ENCODE measurements at regions not wholly inside any gene's neighbourhood (a gene's known extent, or its start where the extent isn't known, plus 50 kb on each side); places are given as distances from the start of the nearest gene placed in this dataset.

DNA sequence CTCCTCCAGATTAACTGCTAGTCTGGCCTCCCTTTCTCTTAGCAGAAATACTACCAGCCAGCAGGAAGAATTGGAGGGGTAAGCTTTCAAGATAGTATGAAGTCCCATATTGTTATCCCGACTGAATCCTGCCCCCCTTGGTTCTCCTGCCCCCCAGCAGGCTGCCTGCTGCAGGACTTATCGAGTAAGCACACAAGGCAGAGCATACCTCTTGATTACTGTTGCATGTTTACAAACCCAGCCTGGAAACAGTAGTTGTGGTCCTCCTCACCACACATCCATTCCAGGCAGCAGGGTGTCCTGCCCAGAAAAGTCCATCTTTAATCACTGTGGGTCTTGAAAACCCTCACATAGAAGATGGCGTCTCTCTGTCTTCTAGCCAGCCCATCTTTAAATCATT is 66.8 kb upstream of the PPP2R3A start:
- FAIRE-seq (no peak), DNase-seq (ENCODE audit: low spot score) (no peak)

DNA sequence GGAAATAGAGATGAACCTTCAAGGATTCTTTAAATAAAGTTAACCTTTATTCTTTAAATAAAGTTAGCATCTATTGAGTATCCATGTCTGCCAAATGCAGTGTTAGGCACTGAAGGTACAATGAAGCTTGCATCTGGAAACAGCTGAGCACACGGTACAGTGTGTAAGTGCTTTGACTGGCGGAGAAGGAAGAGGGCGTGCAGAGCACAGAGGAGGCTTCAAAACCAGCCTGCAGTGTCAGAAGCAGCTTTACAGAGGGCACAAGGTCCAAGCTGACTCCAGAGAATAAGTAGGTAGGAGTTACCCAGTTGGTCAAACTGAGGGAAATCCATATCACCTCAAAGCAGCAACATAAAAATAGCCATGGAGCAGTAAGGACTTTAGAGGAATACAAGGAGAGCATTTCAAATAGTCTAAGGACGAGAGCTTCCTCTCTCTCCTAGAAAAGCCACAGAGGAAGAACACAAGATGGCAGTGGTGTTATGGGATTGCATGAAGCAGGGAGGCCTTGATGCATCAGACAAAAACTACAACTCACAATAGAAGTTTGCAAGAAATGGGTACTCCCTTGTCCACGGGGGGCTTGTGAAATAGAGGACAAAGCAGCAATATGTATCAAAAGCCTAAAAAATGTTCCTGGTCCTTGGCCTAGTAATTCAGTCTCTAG is 60.3 kb upstream of the PPP2R3A start:
- FAIRE-seq, result no peak
- no peak for DNase-seq (ENCODE audit: low spot score)

DNA sequence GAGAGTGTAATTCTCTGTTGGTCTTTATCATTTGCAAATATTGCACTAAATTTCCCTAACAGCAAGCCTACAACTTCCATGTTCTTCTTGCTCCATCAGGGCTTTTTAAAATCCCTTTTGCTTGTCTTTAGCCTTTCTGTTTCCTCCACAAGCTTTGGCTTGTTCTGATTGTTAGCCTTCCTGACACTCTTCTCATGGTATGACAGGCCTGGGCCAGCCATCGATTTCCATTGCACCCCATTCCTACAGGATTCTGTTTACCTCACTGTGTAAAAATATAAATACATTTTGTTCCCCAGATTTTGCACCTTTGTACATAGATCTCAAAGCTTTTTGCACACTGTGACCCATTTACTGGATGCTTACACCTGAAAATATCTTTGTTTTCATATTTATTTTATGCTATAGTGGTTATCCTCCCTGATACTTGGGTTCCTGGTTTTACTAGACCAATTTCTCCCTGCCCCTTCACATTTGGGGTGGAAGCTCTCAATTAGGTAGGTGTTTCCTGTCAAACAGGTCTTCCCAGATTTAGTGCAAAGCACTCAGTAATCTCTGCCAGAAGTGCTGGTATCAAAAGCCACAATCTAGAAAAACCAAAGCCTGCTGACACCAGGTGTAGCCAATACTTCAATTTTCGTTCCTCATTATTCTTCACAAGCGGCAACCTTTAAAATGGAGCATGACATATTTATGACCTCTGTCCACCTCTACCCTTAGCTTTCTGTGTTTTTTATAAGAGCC is 57.9 kb upstream of the PPP2R3A start:
- FAIRE-seq, result no peak

DNA sequence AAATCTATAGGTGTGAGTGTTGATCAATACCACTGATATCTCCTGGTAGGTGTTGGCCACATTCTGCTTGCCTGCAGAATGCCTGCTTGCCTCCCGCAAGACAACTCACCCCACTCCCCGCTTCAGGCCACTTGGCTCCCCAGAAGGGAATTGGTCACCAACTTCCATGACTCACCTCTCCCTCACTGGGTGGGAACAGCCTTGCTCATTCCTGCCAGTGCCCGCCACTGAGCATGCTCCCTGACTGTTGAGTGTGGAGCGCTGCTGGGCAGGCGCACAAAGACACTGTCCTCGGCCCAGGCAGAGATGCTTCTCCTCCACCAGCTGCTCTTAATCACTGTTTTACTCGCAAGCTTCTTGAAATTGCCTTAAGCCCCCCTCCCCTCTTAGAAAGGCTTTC is 57.3 kb upstream of the PPP2R3A start:
- FAIRE-seq (no peak), DNase-seq (ENCODE audit: low spot score) (no peak)

More for the DNA sequence above, 57.9 kb upstream of the PPP2R3A start:
- no peak for DNase-seq (ENCODE audit: low spot score)

DNA sequence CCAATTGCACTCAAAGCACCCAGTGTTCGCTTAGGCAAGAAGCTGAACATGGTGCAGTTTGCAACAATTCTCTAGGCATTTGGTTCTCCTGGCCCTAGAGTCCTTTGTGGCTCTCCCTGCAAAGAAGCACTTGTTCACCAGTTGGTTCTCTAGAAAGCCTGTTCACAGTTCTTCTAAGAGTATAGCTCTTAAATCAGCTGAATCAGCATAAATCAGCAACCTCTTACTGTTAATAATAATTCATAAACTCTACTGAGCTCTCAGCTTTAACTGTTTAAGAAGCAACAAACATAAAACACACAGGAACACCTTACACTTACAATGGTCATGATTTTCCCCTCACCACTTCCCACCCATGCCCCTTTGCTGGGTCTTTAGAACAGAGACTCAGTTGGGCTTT is 56.8 kb upstream of the PPP2R3A start:
- FAIRE-seq, result no peak
- DNase-seq (ENCODE audit: low spot score), result no peak

DNA sequence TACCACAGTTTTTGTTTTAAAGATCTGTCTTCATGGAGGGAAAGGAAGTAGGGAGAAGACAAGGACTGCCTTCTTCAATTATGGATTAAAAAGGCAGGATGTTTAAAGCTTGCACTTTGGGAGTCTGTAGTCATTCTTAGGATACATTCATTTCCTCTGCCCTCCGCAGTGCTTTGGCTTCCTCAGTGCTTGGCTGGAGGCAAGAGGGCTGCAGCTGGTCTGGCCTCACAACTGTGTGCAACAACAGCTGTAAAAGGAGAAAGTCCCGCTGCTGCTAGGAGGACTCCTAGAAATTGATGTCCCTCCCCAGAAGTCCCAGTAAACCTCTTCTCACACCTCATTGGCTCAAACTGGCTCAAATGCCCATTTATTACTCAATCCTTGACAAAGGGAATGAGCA is 54.4 kb upstream of the PPP2R3A start:
- FAIRE-seq, result no peak
- DNase-seq (ENCODE audit: low spot score), result no peak

DNA sequence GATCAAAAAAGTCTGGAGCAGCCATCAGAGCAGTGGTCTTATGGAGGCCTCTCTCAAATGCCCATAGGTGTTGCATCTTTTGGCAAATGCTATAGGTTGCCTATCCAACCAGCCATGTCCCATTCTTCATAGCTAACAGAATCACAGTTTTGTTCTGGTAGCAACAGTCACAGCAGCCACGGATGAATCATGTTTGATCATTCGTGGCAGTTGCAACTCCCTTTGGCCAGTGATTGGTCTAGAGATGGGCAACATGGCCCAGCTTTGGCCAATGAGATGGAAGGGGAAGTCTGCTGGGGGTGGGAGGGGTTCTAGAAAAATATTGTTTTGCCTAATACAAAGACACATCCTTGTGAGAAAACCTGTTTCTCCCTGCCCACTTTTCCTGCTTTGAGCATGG is 50.3 kb upstream of the PPP2R3A start:
- FAIRE-seq (no peak), DNase-seq (ENCODE audit: low spot score) (no peak)
